VCaP (cell line): ENCODE measurements at regions not wholly inside any gene's neighbourhood (a gene's known extent, or its start where the extent isn't known, plus 50 kb on each side); places are given as distances from the start of the nearest gene placed in this dataset.
"Not testable (repeated sequence)": the region's sequence is repeated elsewhere in the genome, so short reads cannot be mapped to it uniquely, and the experiment has no call there.

Experiments
- H3K27ac ChIP-seq: fragments of 450-650 bp; 2 replicates; pipeline ENCODE4 v1.5.1; 2017
- CTCF ChIP-seq: fragments of 450-650 bp; conservative IDR thresholded peaks from 2 replicates; pipeline ENCODE4 v1.5.1; 2017; ENCODE audit warnings: mild to moderate bottlenecking, moderate library complexity

- TF ChIP-seq CTCF: no peak
- H3K27ac ChIP-seq: no peak overlapping the region
Measured at GRCh38 chr12:72209086-72209485, 63.1 kb upstream of the TRHDE start.

- H3K27ac ChIP-seq: no peak overlapping the region
- TF ChIP-seq CTCF: no peak
Measured at GRCh38 chr12:72214163-72214562, 58.0 kb upstream of the TRHDE start.

- H3K27ac ChIP-seq: not testable (repeated sequence)
Measured at GRCh38 chr12:72215287-72215686, 56.9 kb upstream of the TRHDE start.

GRCh38 chr12:72219937-72220336 is 52.2 kb upstream of the TRHDE start:
- H3K27ac ChIP-seq: no peak overlapping the region
- no peak for TF ChIP-seq CTCF
